ENCODE measurements at regions not wholly inside any gene's neighbourhood (a gene's known extent, or its start where the extent isn't known, plus 50 kb on each side); places are given as distances from the start of the nearest gene placed in this dataset.
A peak's percentile ranks its signal among the peaks of the same experiment; 100 is the strongest.

GRCh38 chr1:47684518-47684917, 246.7 kb downstream of the FOXD2 start:
- TF ChIP-seq, protein P1, sequence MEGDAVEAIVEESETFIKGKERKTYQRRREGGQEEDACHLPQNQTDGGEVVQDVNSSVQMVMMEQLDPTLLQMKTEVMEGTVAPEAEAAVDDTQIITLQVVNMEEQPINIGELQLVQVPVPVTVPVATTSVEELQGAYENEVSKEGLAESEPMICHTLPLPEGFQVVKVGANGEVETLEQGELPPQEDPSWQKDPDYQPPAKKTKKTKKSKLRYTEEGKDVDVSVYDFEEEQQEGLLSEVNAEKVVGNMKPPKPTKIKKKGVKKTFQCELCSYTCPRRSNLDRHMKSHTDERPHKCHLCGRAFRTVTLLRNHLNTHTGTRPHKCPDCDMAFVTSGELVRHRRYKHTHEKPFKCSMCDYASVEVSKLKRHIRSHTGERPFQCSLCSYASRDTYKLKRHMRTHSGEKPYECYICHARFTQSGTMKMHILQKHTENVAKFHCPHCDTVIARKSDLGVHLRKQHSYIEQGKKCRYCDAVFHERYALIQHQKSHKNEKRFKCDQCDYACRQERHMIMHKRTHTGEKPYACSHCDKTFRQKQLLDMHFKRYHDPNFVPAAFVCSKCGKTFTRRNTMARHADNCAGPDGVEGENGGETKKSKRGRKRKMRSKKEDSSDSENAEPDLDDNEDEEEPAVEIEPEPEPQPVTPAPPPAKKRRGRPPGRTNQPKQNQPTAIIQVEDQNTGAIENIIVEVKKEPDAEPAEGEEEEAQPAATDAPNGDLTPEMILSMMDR (IDR thresholded peaks at IDR 0.05): no peak
- peak; percentile 19 for DNase-seq (ENCODE audit: low spot score)
- Histone ChIP-seq H3K4me3 (no peak overlapping the region), H3K27ac (peak overlapping the region; percentile 77 to 83)

- peak; percentile 68 for DNase-seq (ENCODE audit: low spot score)
- Histone ChIP-seq H3K27ac (peak overlapping the region; percentile 77 to 83), H3K4me3 (peak overlapping the region; percentile 19)
- TF ChIP-seq, protein P1 (IDR thresholded peaks at IDR 0.05): no peak
These were observed 247.3 kb downstream of the FOXD2 start for GRCh38 chr1:47684964-47685762.

GRCh38 chr1:47685763-47686066, 247.9 kb downstream of the FOXD2 start:
- Histone ChIP-seq H3K27ac (peak overlapping the region; percentile 38 to 83), H3K4me3 (peak overlapping the region; percentile 19)
- peak; percentile 4 for DNase-seq (ENCODE audit: low spot score)
- TF ChIP-seq, protein P1 (IDR thresholded peaks at IDR 0.05): no peak

GRCh38 chr1:47686731-47687630, 249.1 kb downstream of the FOXD2 start:
- H3K27ac ChIP-seq: peak overlapping the region; percentile 38 to 83
- TF ChIP-seq, protein P1 (IDR thresholded peaks at IDR 0.05): no peak
- DNase-seq (ENCODE audit: low spot score): peak; percentile 68

GRCh38 chr1:47687631-47688460, 250.0 kb downstream of the FOXD2 start:
- Histone ChIP-seq H3K4me3 (no peak overlapping the region), H3K27ac (no peak overlapping the region)
- DNase-seq (ENCODE audit: low spot score): peak; percentile 43
- TF ChIP-seq, protein P1 (IDR thresholded peaks at IDR 0.05): no peak

More at GRCh38 chr1:47686731-47687630, 249.1 kb downstream of the FOXD2 start:
- H3K4me3 ChIP-seq: no peak overlapping the region

DNA sequence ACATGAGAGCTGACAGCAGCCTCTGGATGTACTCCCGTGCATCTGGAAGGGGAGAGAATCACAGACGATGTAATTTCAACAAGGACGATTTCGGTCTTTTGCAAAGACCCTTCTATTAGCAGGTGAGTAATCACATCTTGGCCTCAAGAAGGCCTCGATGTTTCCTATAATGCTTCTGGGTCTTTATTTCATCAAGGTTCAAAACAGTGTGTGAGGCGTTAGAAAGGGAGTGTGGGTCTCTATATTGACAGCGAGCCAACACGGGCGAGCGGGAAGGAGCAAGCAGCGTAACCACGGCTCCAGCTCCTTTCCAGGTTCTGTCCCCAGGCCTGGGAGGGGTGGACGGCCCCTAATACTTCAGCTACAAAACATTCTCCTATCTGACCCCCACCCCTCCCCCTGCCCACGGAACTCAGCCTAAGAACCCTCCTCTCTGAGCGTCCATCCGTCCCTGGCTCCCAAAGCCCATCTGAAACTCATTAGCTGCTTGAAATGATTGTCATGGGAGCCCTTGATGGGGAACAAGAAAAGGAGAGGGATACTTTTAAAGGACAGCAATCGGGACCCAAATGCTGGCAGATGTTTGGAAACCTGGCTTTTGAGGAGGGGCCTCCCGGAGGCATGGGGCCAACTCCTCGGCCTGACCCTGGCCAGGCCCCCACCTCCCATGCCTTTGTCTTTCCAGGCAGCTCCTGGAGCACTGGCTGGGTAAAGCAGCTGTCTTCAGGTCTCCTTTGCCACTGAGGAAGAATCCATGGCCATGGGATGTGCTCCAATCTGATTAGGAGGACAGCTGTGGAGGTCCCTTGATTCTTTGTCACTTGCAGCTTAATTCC, 250.8 kb downstream of the FOXD2 start:
- peak; percentile 19 for DNase-seq (ENCODE audit: low spot score)
- TF ChIP-seq, protein P1 (IDR thresholded peaks at IDR 0.05): no peak

More for the DNA sequence above, 250.8 kb downstream of the FOXD2 start:
- no peak overlapping the region for H3K4me3 ChIP-seq
- H3K27ac ChIP-seq: no peak overlapping the region

All from coronary artery (tissue), 2 donors.